IPS DF 6.9 (cell line): ENCODE measurements at regions not wholly inside any gene's neighbourhood (a gene's known extent, or its start where the extent isn't known, plus 50 kb on each side); places are given as distances from the start of the nearest gene placed in this dataset.

Experiments
- DNase-seq: peaks from one replicate; pipeline ENCODE4 v3.0.0-alpha.2; 2013; ENCODE audit warnings: low read depth, low spot score
- H3K27ac ChIP-seq: one replicate; pipeline ENCODE4 v1.5.1; 2013; ENCODE audit warnings: low read length, control low read depth
- H3K27me3 ChIP-seq: 2 replicates; pipeline ENCODE4 v1.6.1; 2013; ENCODE audit warnings: mild to moderate bottlenecking, low read length; ENCODE audit not compliant: control insufficient read depth, insufficient read depth
- H3K36me3 ChIP-seq: 2 replicates; pipeline ENCODE4 v1.6.1; 2013; ENCODE audit warnings: low read length; ENCODE audit not compliant: control insufficient read depth, insufficient read depth
- H3K4me1 ChIP-seq: 2 replicates; pipeline ENCODE4 v1.6.1; 2013; ENCODE audit warnings: low read length; ENCODE audit not compliant: control insufficient read depth, insufficient read depth
- H3K4me3 ChIP-seq: 2 replicates; pipeline ENCODE4 v1.5.1; 2013; ENCODE audit warnings: mild to moderate bottlenecking, low read length
- H3K9me3 ChIP-seq: 2 replicates; pipeline ENCODE4 v1.6.1; 2013; ENCODE audit warnings: low read length, inconsistent platforms; ENCODE audit not compliant: control insufficient read depth, insufficient read depth
- WGBS: extraction: QIAGEN DNeasy Blood & Tissue Kit; methylation state at CpG from one replicate; pipeline ENCODE4 v1.1.7; 2013; ENCODE audit warnings: mixed read lengths, missing lambda C conversion rate; ENCODE audit not compliant: insufficient read length, insufficient coverage; 5-methylcytosine and 5-hydroxymethylcytosine counted together

GRCh38 chr3:56974247-56974930, 86.1 kb upstream of the SPATA12 start:
- H3K4me3 ChIP-seq, result no peak overlapping the region
- no peaks in the 10 kb centered on the region for H3K27me3 ChIP-seq
- no peaks in the 10 kb centered on the region for H3K36me3 ChIP-seq
- no peaks in the 10 kb centered on the region for H3K4me1 ChIP-seq
- H3K27ac ChIP-seq, result no peak overlapping the region
- no peaks in the 10 kb centered on the region for H3K9me3 ChIP-seq
- DNase-seq, result no peak
- WGBS, result no CpG with 5 or more reads among the region's 9 CpGs

GRCh38 chr3:56971816-56972215, 88.6 kb upstream of the SPATA12 start:
- Histone ChIP-seq H3K9me3 (no peaks in the 10 kb centered on the region), H3K27ac (no peak overlapping the region), H3K36me3 (no peaks in the 10 kb centered on the region), H3K27me3 (no peaks in the 10 kb centered on the region), H3K4me1 (no peaks in the 10 kb centered on the region), H3K4me3 (no peak overlapping the region)
- DNase-seq, result no peak
- no CpG with 5 or more reads among the region's 4 CpGs for WGBS

GRCh38 chr3:56971261-56971660, 89.2 kb upstream of the SPATA12 start:
- Histone ChIP-seq H3K36me3 (no peaks in the 10 kb centered on the region), H3K27ac (no peak overlapping the region), H3K9me3 (no peaks in the 10 kb centered on the region), H3K27me3 (no peaks in the 10 kb centered on the region), H3K4me3 (no peak overlapping the region), H3K4me1 (no peaks in the 10 kb centered on the region)
- DNase-seq, result no peak
- WGBS, result no CpG with 5 or more reads among the region's 12 CpGs

DNA sequence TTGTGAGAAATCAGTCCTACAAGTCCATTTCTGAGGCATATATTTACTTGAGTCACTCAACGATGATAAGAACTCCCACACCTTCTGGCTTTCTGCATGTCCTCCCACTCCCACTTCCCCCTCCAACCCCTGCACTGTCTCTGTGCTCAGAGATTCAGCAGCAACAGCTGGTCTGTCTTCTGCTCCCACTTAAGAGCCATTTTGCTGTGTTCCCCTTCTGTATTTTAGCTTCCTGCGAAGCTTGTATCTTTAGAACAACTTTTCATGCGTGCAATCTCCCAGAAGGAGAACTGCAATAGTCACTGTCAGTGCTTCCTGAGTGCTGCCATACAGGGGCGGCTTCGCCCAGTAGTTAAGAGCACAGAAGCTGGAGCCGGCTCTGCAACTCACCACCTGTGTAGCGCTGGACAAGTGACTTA, 90.0 kb upstream of the SPATA12 start:
- no CpG with 5 or more reads among the region's 7 CpGs for WGBS
- Histone ChIP-seq H3K4me3 (no peak overlapping the region), H3K4me1 (no peaks in the 10 kb centered on the region), H3K27ac (no peak overlapping the region), H3K27me3 (no peaks in the 10 kb centered on the region), H3K9me3 (no peaks in the 10 kb centered on the region), H3K36me3 (no peaks in the 10 kb centered on the region)
- no peak for DNase-seq

- Histone ChIP-seq H3K4me1 (no peaks in the 10 kb centered on the region), H3K27me3 (no peaks in the 10 kb centered on the region), H3K36me3 (no peaks in the 10 kb centered on the region), H3K9me3 (no peaks in the 10 kb centered on the region), H3K27ac (no peak overlapping the region), H3K4me3 (no peak overlapping the region)
- WGBS, result no CpG with 5 or more reads among the region's 1 CpG
- DNase-seq, result no peak
Observed at GRCh38 chr3:56969851-56970250, 90.6 kb upstream of the SPATA12 start.

- Histone ChIP-seq H3K27me3 (no peaks in the 10 kb centered on the region), H3K36me3 (no peaks in the 10 kb centered on the region), H3K27ac (no peak overlapping the region), H3K4me1 (no peaks in the 10 kb centered on the region), H3K4me3 (no peak overlapping the region), H3K9me3 (no peaks in the 10 kb centered on the region)
- no peak for DNase-seq
Observed at GRCh38 chr3:56966509-56966908, 94.0 kb upstream of the SPATA12 start.

DNA sequence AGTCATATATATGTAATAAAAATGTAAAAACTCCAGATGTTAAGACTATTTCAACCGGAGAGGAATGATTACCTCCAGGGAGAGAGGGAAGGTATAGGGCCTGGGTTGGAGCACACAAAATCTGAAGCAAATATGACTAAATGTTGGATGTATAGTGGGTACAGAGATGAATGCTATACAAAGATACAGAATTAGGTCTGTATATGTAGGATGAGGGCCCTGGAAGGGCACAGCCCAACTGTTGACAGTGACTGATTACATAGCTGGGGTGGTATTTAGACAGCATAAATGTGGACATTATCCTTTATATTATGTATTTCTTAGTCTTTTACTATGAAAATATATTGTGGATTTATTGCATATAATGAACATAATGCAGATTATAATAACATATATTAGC, 94.4 kb upstream of the SPATA12 start:
- WGBS, result no CpG with 5 or more reads among the region's 1 CpG
- no peak overlapping the region for H3K4me3 ChIP-seq
- H3K4me1 ChIP-seq, result no peaks in the 10 kb centered on the region
- DNase-seq, result no peak
- no peaks in the 10 kb centered on the region for H3K36me3 ChIP-seq
- no peaks in the 10 kb centered on the region for H3K27me3 ChIP-seq
- H3K27ac ChIP-seq, result no peak overlapping the region
- H3K9me3 ChIP-seq, result no peaks in the 10 kb centered on the region

DNA sequence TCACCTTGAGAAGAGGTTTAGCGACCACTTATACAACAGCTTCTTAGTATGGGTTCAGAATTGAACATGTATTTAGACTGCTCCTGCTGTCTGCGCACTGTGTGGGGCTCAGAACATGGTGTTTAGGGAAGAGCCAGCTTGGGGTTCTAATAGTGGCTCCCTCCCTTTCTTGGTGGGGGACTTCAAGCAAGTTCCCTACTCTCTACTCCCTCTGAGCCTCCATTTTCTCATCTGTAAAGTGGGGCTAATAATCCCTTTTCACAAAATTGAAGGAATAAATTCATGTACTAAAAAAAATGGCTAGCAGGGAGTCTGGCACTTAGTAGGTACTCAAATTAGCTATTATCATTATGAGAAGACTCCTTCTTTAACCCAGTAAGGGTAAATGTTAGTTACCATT, 97.5 kb upstream of the SPATA12 start:
- Histone ChIP-seq H3K4me1 (no peaks in the 10 kb centered on the region), H3K27me3 (no peaks in the 10 kb centered on the region), H3K36me3 (no peaks in the 10 kb centered on the region), H3K27ac (no peak overlapping the region), H3K9me3 (no peaks in the 10 kb centered on the region), H3K4me3 (no peak overlapping the region)
- no CpG with 5 or more reads among the region's 2 CpGs for WGBS
- DNase-seq, result no peak

DNA sequence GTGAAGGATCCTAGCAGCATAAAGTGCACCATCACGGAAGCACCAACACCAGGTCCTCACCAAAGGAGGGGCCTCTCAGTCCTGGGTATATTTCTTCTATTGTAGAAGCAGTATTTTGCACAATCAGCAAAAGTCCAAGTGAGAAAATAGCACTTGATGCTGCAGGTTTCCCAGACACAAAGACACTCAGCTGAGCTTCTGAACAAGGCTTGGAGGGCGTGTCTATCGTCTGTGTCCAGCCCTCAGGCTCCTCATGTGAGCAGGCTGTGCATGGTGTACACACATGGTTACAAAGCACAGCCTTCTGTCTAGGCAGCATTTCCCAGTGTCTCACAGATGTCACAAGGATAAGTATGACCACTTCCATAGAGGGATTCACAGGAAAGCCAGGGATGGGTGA, 98.3 kb upstream of the SPATA12 start:
- no peaks in the 10 kb centered on the region for H3K4me1 ChIP-seq
- no peak overlapping the region for H3K4me3 ChIP-seq
- no peak for DNase-seq
- WGBS, result no CpG with 5 or more reads among the region's 3 CpGs
- H3K36me3 ChIP-seq, result no peaks in the 10 kb centered on the region
- no peaks in the 10 kb centered on the region for H3K27me3 ChIP-seq
- no peak overlapping the region for H3K27ac ChIP-seq
- no peaks in the 10 kb centered on the region for H3K9me3 ChIP-seq

DNA sequence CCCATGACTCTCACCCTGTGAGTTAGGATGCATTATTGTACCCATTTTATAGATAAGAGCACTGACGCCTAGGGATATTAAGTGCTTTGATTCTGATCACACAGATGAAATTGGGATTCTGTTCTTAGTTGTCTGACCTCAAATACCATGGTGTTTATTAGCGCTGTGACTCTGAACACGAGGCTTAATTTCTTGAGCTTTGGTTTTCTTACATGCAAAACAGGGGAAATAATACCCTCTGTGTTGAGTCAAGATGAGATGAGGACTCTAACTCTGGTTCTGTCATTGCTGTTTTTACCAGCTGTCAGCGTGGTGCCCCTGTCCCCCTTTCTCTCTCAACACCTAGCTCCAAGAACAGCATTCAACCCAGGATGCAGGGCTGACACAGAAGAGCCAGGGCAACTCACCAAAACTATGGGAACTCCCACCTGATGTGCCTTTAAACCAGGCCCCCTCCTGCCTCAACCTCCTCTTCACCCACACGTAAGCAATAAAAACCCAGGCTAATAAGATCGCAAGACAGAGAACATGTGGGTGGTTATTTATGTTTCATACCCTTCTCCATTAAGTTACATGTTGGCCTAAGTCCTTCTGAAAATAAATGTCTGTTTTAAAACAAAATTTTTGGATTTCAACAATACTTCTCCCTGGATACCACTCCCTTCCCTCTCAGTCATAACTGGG, 100.1 kb upstream of the SPATA12 start:
- no peak for DNase-seq
- no peaks in the 10 kb centered on the region for H3K9me3 ChIP-seq
- no peaks in the 10 kb centered on the region for H3K36me3 ChIP-seq
- no CpG with 5 or more reads among the region's 6 CpGs for WGBS
- no peak overlapping the region for H3K27ac ChIP-seq
- H3K4me3 ChIP-seq, result no peak overlapping the region
- H3K27me3 ChIP-seq, result no peaks in the 10 kb centered on the region
- no peaks in the 10 kb centered on the region for H3K4me1 ChIP-seq

- Histone ChIP-seq H3K4me3 (no peak overlapping the region), H3K9me3 (no peaks in the 10 kb centered on the region), H3K4me1 (no peaks in the 10 kb centered on the region), H3K36me3 (no peaks in the 10 kb centered on the region), H3K27me3 (no peaks in the 10 kb centered on the region), H3K27ac (no peak overlapping the region)
- no CpG with 5 or more reads among the region's 2 CpGs for WGBS
- no peak for DNase-seq
Observed at GRCh38 chr3:56958879-56959278, 101.6 kb upstream of the SPATA12 start.
